HUES6 (cell line): ENCODE measurements at regions not wholly inside any gene's neighbourhood (a gene's known extent, or its start where the extent isn't known, plus 50 kb on each side); places are given as distances from the start of the nearest gene placed in this dataset.

Experiments
- H3K27ac ChIP-seq: 2 replicates; pipeline ENCODE4 v1.7.0; 2013; ENCODE audit warnings: low read depth, mild to moderate bottlenecking, low read length, inconsistent platforms
- H3K27me3 ChIP-seq: 2 replicates; pipeline ENCODE4 v1.6.1; 2013; ENCODE audit warnings: low read length; ENCODE audit not compliant: control insufficient read depth, insufficient read depth
- H3K36me3 ChIP-seq: 2 replicates; pipeline ENCODE4 v1.6.1; 2013; ENCODE audit warnings: low read length; ENCODE audit not compliant: control insufficient read depth, insufficient read depth
- H3K4me1 ChIP-seq: 2 replicates; pipeline ENCODE4 v1.6.1; 2013; ENCODE audit warnings: low read length; ENCODE audit not compliant: control insufficient read depth, insufficient read depth
- H3K4me3 ChIP-seq: 2 replicates; pipeline ENCODE4 v1.5.1; 2013; ENCODE audit warnings: low read depth, low read length
- H3K9ac ChIP-seq: one replicate; pipeline ENCODE4 v1.6.1; 2013; ENCODE audit warnings: mild to moderate bottlenecking, low read length
- H3K9me3 ChIP-seq: 2 replicates; pipeline ENCODE4 v1.6.1; 2013; ENCODE audit warnings: low read depth, low read length; ENCODE audit not compliant: control insufficient read depth, insufficient read depth

DNA sequence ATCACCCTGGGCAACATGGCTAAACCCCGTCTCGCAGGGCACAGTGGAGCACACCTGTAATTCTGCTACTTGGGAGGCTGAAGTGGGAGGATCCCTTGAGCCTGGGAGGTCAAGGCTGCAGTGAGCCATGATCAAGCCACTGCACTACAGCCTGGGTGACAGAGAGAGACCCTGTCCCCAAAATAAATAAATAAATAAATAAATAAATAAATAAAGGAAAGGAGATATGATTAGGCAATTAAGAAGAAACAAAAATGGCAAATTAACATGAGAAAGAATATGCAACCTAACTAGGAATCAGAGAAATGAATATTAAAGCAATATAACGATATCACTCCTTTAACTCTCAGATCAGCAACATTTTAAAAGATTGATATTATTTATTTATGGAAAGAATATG is 92.3 kb downstream of the C1D start:
- Histone ChIP-seq H3K9me3 (no peaks in the 10 kb centered on the region), H3K4me1 (no peaks in the 10 kb centered on the region), H3K4me3 (no peak overlapping the region), H3K27ac (no peak overlapping the region), H3K27me3 (no peaks in the 10 kb centered on the region), H3K9ac (no peak overlapping the region), H3K36me3 (no peaks in the 10 kb centered on the region)

- Histone ChIP-seq H3K9ac (no peak overlapping the region), H3K27ac (no peak overlapping the region), H3K27me3 (no peaks in the 10 kb centered on the region), H3K9me3 (no peaks in the 10 kb centered on the region), H3K36me3 (no peaks in the 10 kb centered on the region), H3K4me3 (no peak overlapping the region), H3K4me1 (no peaks in the 10 kb centered on the region)
Measured at GRCh38 chr2:67974559-67975430, 88.0 kb downstream of the C1D start.

GRCh38 chr2:67977464-67977863 is 85.3 kb downstream of the C1D start:
- H3K4me1 ChIP-seq = no peaks in the 10 kb centered on the region
- H3K27me3 ChIP-seq = no peaks in the 10 kb centered on the region
- H3K27ac ChIP-seq = no peak overlapping the region
- no peak overlapping the region for H3K9ac ChIP-seq
- H3K4me3 ChIP-seq = no peak overlapping the region
- peaks cover 13% of the 10 kb centered on the region for H3K9me3 ChIP-seq
- no peaks in the 10 kb centered on the region for H3K36me3 ChIP-seq

- Histone ChIP-seq H3K4me3 (no peak overlapping the region), H3K9me3 (peaks cover 13% of the 10 kb centered on the region), H3K27me3 (no peaks in the 10 kb centered on the region), H3K27ac (no peak overlapping the region), H3K4me1 (no peaks in the 10 kb centered on the region), H3K9ac (no peak overlapping the region), H3K36me3 (no peaks in the 10 kb centered on the region)
Measured at GRCh38 chr2:67982956-67983355, 79.8 kb downstream of the C1D start.

DNA sequence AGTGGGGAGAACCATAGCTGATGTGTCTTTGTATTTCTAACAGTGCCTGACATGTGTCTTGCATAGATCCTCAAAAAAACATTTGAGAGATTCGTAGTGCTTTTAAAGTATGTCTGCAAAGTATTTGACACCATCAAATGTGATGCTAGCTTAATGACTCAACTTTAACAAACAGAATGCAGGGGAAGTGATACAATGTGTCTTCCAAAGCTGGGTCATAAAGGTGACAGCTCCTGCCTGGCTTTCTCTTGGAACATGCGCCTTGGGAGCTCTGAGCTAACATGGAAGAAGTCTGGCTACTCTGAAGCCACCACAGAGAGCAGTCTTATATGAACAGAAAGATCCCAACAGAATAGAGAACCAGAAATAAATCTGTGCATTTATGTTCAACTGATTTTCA is 78.2 kb downstream of the C1D start:
- H3K27me3 ChIP-seq = no peaks in the 10 kb centered on the region
- H3K9me3 ChIP-seq = peaks cover 13% of the 10 kb centered on the region
- no peak overlapping the region for H3K27ac ChIP-seq
- H3K4me1 ChIP-seq = no peaks in the 10 kb centered on the region
- no peak overlapping the region for H3K9ac ChIP-seq
- no peak overlapping the region for H3K4me3 ChIP-seq
- no peaks in the 10 kb centered on the region for H3K36me3 ChIP-seq

DNA sequence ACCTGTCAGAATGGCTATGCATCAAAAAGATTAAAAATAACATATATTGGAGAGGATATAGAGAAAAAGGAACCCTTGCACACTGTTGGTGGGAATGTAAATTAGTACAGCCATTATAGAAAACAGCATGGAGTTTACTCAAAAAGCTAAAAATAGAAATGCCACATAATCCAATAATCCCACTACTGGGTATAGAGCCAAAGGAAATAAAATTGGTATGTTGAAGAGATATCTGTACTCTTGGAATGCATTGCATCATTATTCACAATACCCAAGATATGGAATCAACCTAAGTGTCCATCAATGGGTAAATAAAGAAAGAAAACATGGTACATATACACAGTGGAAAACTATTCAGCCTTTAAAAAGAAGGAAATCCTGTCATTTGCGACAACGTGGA is 77.2 kb downstream of the C1D start:
- Histone ChIP-seq H3K4me1 (no peaks in the 10 kb centered on the region), H3K9me3 (peaks cover 9% of the 10 kb centered on the region; the same call in 1 of the 2 replicates), H3K4me3 (no peak overlapping the region), H3K27me3 (no peaks in the 10 kb centered on the region), H3K36me3 (no peaks in the 10 kb centered on the region), H3K27ac (no peak overlapping the region), H3K9ac (no peak overlapping the region)

DNA sequence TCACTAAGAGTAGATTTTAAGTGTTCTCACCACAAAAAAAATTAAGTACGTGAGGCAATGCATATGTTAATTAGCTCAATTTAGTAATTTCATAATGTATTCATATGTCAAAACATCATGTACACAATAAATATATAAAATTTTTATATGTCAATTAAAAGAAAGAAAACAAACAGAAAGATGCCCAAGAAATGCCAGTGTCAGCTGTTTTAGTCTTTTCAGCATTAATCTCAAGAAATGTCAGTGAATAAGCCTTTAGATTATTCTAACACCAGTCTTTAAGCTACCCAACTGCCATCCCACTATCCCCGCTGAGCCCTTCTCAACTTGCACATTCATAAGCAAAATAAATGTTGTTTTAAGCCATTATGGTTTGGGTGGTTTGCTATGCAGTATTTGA is 76.5 kb downstream of the C1D start:
- H3K4me1 ChIP-seq = no peaks in the 10 kb centered on the region
- no peaks in the 10 kb centered on the region for H3K27me3 ChIP-seq
- no peak overlapping the region for H3K9ac ChIP-seq
- no peaks in the 10 kb centered on the region for H3K36me3 ChIP-seq
- H3K4me3 ChIP-seq = no peak overlapping the region
- H3K27ac ChIP-seq = no peak overlapping the region
- H3K9me3 ChIP-seq = peaks cover 3% of the 10 kb centered on the region; the same call in 1 of the 2 replicates
